ENCODE measurements at regions not wholly inside any gene's neighbourhood (a gene's known extent, or its start where the extent isn't known, plus 50 kb on each side); places are given as distances from the start of the nearest gene placed in this dataset.
"Not testable (repeated sequence)": the region's sequence is repeated elsewhere in the genome, so short reads cannot be mapped to it uniquely, and the experiment has no call there.

GRCh38 chr13:26487781-26488180 lies 69.7 kb upstream of the WASF3 start:
- no peak overlapping the region for H3K9ac ChIP-seq (ENCODE audit: low read depth in 2 of 2, low read length in 2 of 2)
- H3K36me3 ChIP-seq: no peaks in the 10 kb centered on the region
- no peak for DNase-seq
- intact Hi-C loops (cut with DNase I): no loop called here
- TF ChIP-seq CTCF (IDR thresholded peaks at IDR 0.05): no peak
- no peaks in the 10 kb centered on the region for H3K27me3 ChIP-seq
- no peaks in the 10 kb centered on the region for H3K9me3 ChIP-seq
- H3K27ac ChIP-seq: no peak overlapping the region
- no peak overlapping the region for H3K4me3 ChIP-seq
- no peaks in the 10 kb centered on the region for H3K4me1 ChIP-seq

- H3K4me1 ChIP-seq: no peaks in the 10 kb centered on the region
- H3K27me3 ChIP-seq: no peaks in the 10 kb centered on the region
- no peaks in the 10 kb centered on the region for H3K9me3 ChIP-seq
- no peaks in the 10 kb centered on the region for H3K36me3 ChIP-seq
- H3K27ac ChIP-seq: no peak overlapping the region
- no peak for TF ChIP-seq CTCF (IDR thresholded peaks at IDR 0.05)
- intact Hi-C loops (cut with DNase I): no loop called here
- H3K9ac ChIP-seq (ENCODE audit: low read depth in 2 of 2, low read length in 2 of 2): no peak overlapping the region
- DNase-seq: no peak
- H3K4me3 ChIP-seq: no peak overlapping the region
Observed at GRCh38 chr13:26488236-26489003, 69.1 kb upstream of the WASF3 start.

GRCh38 chr13:26492301-26492700 lies 65.2 kb upstream of the WASF3 start:
- H3K9me3 ChIP-seq; DNase-seq; H3K9ac ChIP-seq (ENCODE audit: low read depth in 2 of 2, low read length in 2 of 2); H3K4me1 ChIP-seq; H3K27ac ChIP-seq; H3K36me3 ChIP-seq; H3K4me3 ChIP-seq; H3K27me3 ChIP-seq: not testable (repeated sequence)
- intact Hi-C loops (cut with DNase I): loop anchor here (10.0 kb wide), 1 partner anchor 132 kb away; no protein-coding TSS in a partner anchor

GRCh38 chr13:26494571-26495195 lies 62.8 kb upstream of the WASF3 start:
- no peaks in the 10 kb centered on the region for H3K27me3 ChIP-seq
- no peak overlapping the region for H3K27ac ChIP-seq
- intact Hi-C loops (cut with DNase I): loop anchor here (10.0 kb wide), 1 partner anchor 130 kb away; no protein-coding TSS in a partner anchor
- DNase-seq: no peak
- H3K4me3 ChIP-seq: no peak overlapping the region
- TF ChIP-seq CTCF (IDR thresholded peaks at IDR 0.05): no peak
- no peaks in the 10 kb centered on the region for H3K4me1 ChIP-seq
- no peaks in the 10 kb centered on the region for H3K36me3 ChIP-seq
- H3K9ac ChIP-seq (ENCODE audit: low read depth in 2 of 2, low read length in 2 of 2): no peak overlapping the region
- no peaks in the 10 kb centered on the region for H3K9me3 ChIP-seq

GRCh38 chr13:26495750-26496149 lies 61.7 kb upstream of the WASF3 start:
- Histone ChIP-seq H3K36me3 (no peaks in the 10 kb centered on the region), H3K27ac (no peak overlapping the region)

More at GRCh38 chr13:26495750-26496149, 61.7 kb upstream of the WASF3 start:
- no peak overlapping the region for H3K9ac ChIP-seq (ENCODE audit: low read depth in 2 of 2, low read length in 2 of 2)
- H3K27me3 ChIP-seq: no peaks in the 10 kb centered on the region
- TF ChIP-seq CTCF (IDR thresholded peaks at IDR 0.05): no peak
- H3K9me3 ChIP-seq: no peaks in the 10 kb centered on the region
- no peak overlapping the region for H3K4me3 ChIP-seq
- DNase-seq: no peak
- H3K4me1 ChIP-seq: no peaks in the 10 kb centered on the region
- intact Hi-C loops (cut with DNase I): loop anchor here (10.0 kb wide), 1 partner anchor 129 kb away; no protein-coding TSS in a partner anchor
